GM19463 (cell line): ENCODE measurements at regions not wholly inside any gene's neighbourhood (a gene's known extent, or its start where the extent isn't known, plus 50 kb on each side); places are given as distances from the start of the nearest gene placed in this dataset.

Experiments used
- ATAC-seq: cut with Tn5 transposase; IDR thresholded peaks from one replicate; pipeline ENCODE4 v1.9.1; 2021; ENCODE audit warnings: mild to moderate bottlenecking, moderate library complexity; ENCODE audit not compliant: unreplicated experiment

GRCh38 chr14:42869681-42870080 is 1263.0 kb downstream of the LRFN5 start:
- ATAC-seq: no peak

- ATAC-seq: no peak
Measured at GRCh38 chr14:42862114-42862513, 1255.4 kb downstream of the LRFN5 start.

DNA sequence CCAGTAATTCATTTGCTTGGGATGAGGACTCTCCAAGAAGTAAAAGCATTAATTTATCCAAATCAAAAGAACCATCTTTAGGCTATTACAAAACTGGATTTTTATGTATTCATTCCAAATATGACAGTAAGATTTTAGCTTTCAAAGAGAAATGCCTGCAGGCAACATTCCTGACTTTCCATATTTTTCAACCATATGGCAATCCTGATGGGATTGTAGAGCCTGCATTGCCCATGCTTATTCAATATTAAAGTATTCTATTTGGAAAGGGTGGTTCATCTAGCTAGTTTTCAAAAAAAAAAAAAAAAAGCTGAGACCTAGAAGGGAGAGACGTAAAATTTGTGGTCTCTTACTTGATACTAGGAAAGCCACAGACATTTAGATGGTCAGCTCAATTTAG is 1253.7 kb downstream of the LRFN5 start:
- no peak for ATAC-seq

- no peak for ATAC-seq
Measured at GRCh38 chr14:42856106-42856505, 1249.4 kb downstream of the LRFN5 start.

DNA sequence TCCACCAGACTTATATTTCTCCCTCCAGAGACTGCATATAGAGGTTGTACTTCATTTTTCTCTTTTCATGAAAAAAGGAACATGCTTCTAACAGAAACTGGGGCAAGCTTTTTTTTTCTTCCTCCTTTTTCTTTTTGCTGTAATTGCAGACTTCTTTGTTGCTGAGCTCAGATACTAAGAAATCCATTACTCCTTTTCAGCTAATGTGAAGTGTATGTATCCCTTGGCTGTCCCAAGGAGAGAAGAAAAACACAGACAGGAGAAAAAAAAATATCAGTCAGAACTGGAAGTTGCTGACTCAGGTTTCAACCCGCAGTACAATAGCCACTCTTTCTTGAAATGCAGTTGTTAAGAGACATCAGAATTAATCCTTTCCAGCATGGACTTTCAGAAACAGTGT is 1248.4 kb downstream of the LRFN5 start:
- no peak for ATAC-seq

DNA sequence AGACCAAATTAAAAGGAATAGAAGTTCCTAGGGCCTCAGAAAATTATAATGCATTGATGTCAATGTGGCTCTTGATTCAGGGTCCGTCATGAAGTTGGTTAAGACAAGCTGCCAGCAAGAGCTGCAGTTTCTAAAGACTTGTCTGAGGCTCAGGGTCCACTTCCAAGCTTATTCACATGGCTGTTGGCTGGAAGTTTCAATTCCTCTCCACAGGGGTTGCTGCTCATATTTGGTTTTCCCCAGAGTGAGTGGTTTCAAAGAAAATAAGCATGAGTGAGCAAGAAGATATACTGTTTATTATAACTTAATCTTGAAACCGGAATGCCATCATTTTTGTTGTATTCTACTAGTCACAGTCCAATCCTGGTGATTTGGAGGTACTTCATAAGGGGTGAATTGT is 1247.4 kb downstream of the LRFN5 start:
- ATAC-seq: no peak

GRCh38 chr14:42848652-42849051 is 1242.0 kb downstream of the LRFN5 start:
- ATAC-seq: no peak

- ATAC-seq: no peak
Measured at GRCh38 chr14:42814817-42815216, 1208.1 kb downstream of the LRFN5 start.

- ATAC-seq: no peak
Measured at GRCh38 chr14:42806909-42807315, 1200.2 kb downstream of the LRFN5 start.

- ATAC-seq: no peak
Measured at GRCh38 chr14:42804141-42804540, 1197.5 kb downstream of the LRFN5 start.

DNA sequence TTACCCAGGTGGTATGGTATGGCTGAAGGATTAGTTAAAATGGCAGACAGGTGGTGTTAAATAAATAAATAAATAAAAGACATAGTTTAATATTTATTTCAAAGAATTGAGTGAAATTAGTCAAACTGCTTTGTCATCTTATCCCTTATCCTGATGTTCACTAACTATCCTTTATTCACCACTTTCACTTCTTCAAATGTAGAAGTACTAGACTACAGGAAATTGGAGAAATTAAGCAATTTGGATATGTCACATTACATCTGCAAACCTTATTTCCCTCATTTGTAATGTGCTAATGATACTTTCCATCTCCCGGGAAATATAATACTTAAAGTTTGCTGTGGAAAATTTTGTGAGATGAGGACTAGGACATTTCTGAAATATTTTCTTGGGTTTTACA is 1195.7 kb downstream of the LRFN5 start:
- no peak for ATAC-seq

DNA sequence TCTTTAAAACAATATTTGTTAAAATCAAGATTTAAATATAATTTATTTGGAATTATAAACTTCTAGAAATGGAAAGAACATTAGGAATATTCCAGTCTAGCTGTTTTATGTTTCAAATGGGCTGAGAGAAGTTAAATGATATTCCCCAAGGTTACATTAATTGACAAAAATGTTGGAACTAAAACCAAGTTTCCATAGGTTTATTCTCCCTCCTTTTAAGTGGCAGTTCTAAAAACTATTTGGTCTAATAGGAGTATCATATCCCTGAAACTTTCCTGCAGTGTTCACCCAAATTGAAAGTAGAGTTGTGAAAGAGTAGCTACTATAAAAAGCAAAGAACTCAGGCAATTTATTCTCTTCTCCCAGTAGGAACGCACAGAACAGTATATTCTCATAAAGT is 1185.5 kb downstream of the LRFN5 start:
- no peak for ATAC-seq

DNA sequence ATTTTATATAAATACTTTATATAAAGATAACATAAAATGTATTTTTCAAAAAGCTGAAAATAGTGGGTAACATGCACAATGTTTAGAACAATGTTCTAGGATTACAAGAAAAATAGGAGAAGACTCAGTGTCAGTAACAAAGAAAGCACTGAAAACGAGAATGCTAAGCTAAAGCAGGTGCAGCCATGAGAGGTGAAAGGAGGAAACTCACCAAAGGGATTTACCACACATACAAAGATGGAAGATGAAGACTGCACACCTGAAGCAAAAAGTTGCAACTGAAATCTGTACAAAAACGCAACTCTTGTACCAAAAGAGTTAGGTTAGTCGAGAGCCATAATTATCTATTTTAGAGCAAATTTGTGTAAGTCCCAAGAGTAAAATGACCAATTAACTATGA is 1176.1 kb downstream of the LRFN5 start:
- ATAC-seq: no peak

GRCh38 chr14:42778984-42779383 is 1172.3 kb downstream of the LRFN5 start:
- ATAC-seq: no peak

GRCh38 chr14:42750771-42751170 is 1144.1 kb downstream of the LRFN5 start:
- ATAC-seq: no peak

GRCh38 chr14:42742084-42742483 is 1135.4 kb downstream of the LRFN5 start:
- no peak for ATAC-seq

DNA sequence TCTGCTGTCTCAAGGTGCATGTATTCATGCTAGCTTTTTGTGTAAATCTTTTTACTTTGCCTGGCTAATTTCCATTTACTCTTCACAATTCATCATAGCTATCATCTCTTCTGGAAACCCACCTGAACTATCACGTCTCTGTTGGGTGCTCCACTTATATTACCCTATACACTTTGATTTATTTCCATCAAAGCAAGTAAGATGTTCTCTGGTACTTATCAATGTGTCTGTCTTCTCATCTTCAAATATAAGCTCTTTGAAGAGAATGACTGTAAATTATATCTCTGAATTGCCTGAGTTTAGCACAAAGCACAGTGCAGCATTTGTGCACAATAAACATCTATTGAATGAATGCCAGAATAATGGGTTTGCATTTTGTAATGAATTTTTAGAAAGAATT is 1129.7 kb downstream of the LRFN5 start:
- no peak for ATAC-seq

DNA sequence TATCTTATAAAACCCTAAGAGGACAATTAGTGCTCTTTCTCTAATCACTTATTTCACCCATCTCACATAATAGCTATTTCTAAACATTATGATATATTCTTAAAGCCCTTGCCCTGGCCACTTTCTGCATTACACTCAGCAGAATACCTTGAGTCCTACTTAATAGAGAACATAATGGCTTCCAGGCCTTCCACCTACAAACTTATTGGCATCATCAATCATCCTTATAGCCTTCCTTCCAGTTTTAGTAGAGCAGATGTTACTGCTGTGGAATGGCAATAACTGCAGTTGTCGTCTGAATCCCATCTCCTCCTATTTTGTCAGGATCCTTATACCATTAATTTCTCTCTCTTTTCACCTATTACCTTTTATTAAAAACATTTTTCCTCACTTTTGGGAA is 1127.4 kb downstream of the LRFN5 start:
- no peak for ATAC-seq

DNA sequence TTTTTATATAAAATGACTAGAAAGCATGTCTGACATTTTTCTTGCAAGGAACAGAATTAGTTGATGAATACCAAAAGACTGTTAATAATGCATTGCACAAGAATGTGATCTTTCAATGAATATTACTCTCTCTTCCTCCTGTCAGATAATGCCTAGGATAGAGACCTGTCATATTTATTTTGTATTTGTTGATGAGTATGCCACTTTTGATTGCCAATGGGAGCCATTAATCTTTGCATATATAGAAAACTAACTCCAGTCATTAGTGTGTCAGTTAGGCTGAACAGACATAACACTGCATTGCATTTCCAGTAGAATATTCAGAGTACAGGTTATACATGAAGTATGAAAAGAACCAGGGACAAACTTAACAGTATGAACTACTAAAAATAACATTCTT is 1125.3 kb downstream of the LRFN5 start:
- ATAC-seq: no peak

DNA sequence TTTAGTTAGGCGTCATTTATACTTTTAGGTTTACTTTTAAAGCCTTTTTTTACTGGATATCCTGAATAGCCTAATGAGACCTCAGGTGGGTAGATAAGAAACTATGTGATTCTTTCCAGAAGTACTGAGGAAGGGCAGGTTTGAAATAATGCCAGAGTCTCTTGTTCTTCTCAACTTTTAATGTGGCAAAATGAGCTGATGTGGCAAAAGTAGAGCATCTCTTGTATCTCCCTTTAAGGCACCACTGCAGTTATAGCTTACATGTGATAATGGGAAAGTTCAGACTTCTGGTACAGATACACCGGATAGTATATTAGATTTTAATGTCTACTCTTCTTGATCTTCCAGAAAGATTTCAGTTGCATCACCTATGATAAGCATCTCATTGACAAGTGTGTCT is 1124.8 kb downstream of the LRFN5 start:
- ATAC-seq: no peak

- ATAC-seq: no peak
Measured at GRCh38 chr14:42729681-42730080, 1123.0 kb downstream of the LRFN5 start.

DNA sequence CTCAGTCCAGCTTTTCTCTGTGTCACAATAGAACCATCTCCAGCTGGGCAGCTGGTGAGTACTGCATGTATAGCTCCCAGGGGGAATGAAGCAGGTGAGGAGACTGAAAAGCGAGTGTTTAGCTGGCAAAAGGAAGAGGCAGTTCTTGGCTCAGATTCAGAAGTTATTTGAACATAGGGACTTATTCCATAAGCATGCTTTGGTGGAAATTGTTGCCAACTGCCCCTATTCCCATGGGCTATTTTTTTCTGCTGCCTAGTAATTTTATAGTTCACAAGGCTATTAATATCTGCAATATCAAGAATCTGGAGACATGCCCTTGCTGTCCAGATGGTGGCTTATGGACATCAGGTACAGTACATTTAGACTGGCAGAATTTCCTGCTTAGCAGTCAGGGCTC is 1112.7 kb downstream of the LRFN5 start:
- ATAC-seq: no peak

DNA sequence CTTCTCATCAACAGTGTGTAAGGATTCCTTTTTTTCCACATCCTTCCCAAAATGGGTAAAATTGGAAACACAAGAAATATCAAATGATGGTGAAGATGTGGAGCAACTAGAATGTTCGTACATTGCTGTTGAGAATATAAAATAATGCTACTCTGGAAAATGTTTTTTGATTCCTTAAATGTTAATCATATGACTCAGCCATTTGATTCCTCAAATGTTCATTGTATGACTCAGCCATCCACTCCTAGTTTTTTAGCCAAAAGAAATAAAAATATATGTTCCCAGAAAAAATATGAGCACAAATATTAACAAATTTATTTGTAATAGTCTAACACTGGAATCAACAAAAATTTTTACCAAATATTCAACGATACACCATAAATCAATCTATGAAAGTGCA is 1108.6 kb downstream of the LRFN5 start:
- no peak for ATAC-seq

- ATAC-seq: no peak
Measured at GRCh38 chr14:42710071-42710470, 1103.4 kb downstream of the LRFN5 start.
